Adrenal gland (tissue), 9 donors: ENCODE measurements at regions not wholly inside any gene's neighbourhood (a gene's known extent, or its start where the extent isn't known, plus 50 kb on each side); places are given as distances from the start of the nearest gene placed in this dataset.

Experiments used
- DNase-seq, 7 donors: peaks; one replicate each; pipeline ENCODE4 v3.0.0-alpha.2; 2019 to 2020
- H3K27ac ChIP-seq, 5 donors: fragments of 200-600 bp; sonication (generic) in 4 of 5; 1 replicate in 3 of 5; 2 replicates in 2 of 5; pipeline versions ENCODE4 v1.5.1 to v1.8.0; 2016 to 2020; ENCODE audit warnings: mild to moderate bottlenecking in 1 of 5
- H3K27me3 ChIP-seq: fragments of 200-600 bp; 2 replicates; pipeline ENCODE4 v1.8.0; 2021
- H3K36me3 ChIP-seq, 2 donors: fragments of 200-600 bp; replicated peaks in 1 of 2; 1 replicate in 1 of 2; 2 replicates in 1 of 2; pipeline versions ENCODE4 v1.5.1 to v1.8.0; 2018 to 2022
- H3K4me1 ChIP-seq, 2 donors: fragments of 200-600 bp; replicated peaks in 1 of 2; 1 replicate in 1 of 2; 2 replicates in 1 of 2; pipeline versions ENCODE4 v1.5.1 to v1.8.0; 2018 to 2021
- H3K4me3 ChIP-seq, 4 donors: fragments of 200-600 bp; sonication (generic) in 3 of 4; one replicate each; pipeline ENCODE4 v1.5.1; 2016 to 2018
- H3K9me3 ChIP-seq, 3 donors: fragments of 200-600 bp; sonication (generic) in 1 of 3; replicated peaks in 1 of 3; 1 replicate in 2 of 3; 2 replicates in 1 of 3; pipeline versions ENCODE4 v1.5.1 to v1.8.0; 2016 to 2021
- CTCF ChIP-seq, 6 experiments: fragments of 450-650 bp in 4 of 6; fragments of 200-600 bp in 2 of 6; sonication (generic) in 1 of 6; IDR thresholded peaks; 1 replicate in 5 of 6; 2 replicates in 1 of 6; pipeline versions ENCODE4 v1.5.1 to v1.8.0; 2016 to 2021; ENCODE audit warnings: antibody characterized with exemption in 6 of 6, mild to moderate bottlenecking in 2 of 6, moderate library complexity in 1 of 6
- POLR2A ChIP-seq, 2 donors: fragments of 450-650 bp; IDR thresholded peaks; one replicate each; pipeline ENCODE4 v1.6.1; 2017; ENCODE audit warnings: antibody characterized with exemption in 2 of 2, mild to moderate bottlenecking in 2 of 2, moderate library complexity in 1 of 2
- WGBS, 4 donors: extraction: QIAGEN DNeasy Blood & Tissue Kit in 2 of 4; methylation state at CpG; one replicate each; pipeline versions ENCODE4 v1.1.5 to v1.1.7; 2013 to 2017; 5-methylcytosine and 5-hydroxymethylcytosine counted together
- intact Hi-C, 2 donors: fragments of 100-400 bp; cut with DNase I; formaldehyde crosslinking; loops; one replicate each; pipeline versions ENCODE4 v1.14.1 to v1.15.0; 2022 to 2023
- donor health status: healthy with polysubstance abuse.
- donor health status: Bipolar disorder and iron deficiency.
- donor health status: DM: yes; HTN: yes; CAD: no.
- donor health status: DM: no; HTN: no; CAD: no.
- donor health status: DM: no; HTN: no; CAD: no.

- H3K4me3 ChIP-seq = no peak overlapping the region
- no peaks in the 10 kb centered on the region for H3K36me3 ChIP-seq
- H3K9me3 ChIP-seq = no peaks in the 10 kb centered on the region
- intact Hi-C loops = no loop called here
- no peaks in the 10 kb centered on the region for H3K4me1 ChIP-seq
- 73 to 77% (median 75%) methylated on average over 5 of the region's 5 CpGs for WGBS, 4 donors
- H3K27me3 ChIP-seq = no peaks in the 10 kb centered on the region
- no peak overlapping the region for H3K27ac ChIP-seq
- TF ChIP-seq POLR2A (IDR thresholded peaks at IDR 0.05) = no peak
- TF ChIP-seq CTCF (IDR thresholded peaks at IDR 0.05) = no peak
- DNase-seq = no peak
These were observed 152.4 kb downstream of the IRX5 start for GRCh38 chr16:55083052-55083451.

GRCh38 chr16:55088098-55088497 lies 157.4 kb downstream of the IRX5 start:
- Histone ChIP-seq H3K9me3 (no peaks in the 10 kb centered on the region), H3K36me3 (no peaks in the 10 kb centered on the region), H3K27ac (no peak overlapping the region), H3K4me3 (no peak overlapping the region), H3K4me1 (no peaks in the 10 kb centered on the region), H3K27me3 (no peaks in the 10 kb centered on the region)
- no peak for TF ChIP-seq CTCF (IDR thresholded peaks at IDR 0.05)
- no peak for TF ChIP-seq POLR2A (IDR thresholded peaks at IDR 0.05)
- WGBS, 4 donors = 83 to 94% (median 91%) methylated on average over 1 to 2 of the region's 2 CpGs
- DNase-seq = no peak
- intact Hi-C loops = no loop called here

- no peaks in the 10 kb centered on the region for H3K9me3 ChIP-seq
- H3K36me3 ChIP-seq = no peaks in the 10 kb centered on the region
- H3K27ac ChIP-seq = no peak overlapping the region
- TF ChIP-seq POLR2A (IDR thresholded peaks at IDR 0.05) (no peak), CTCF (IDR thresholded peaks at IDR 0.05) (no peak)
- no peak overlapping the region for H3K4me3 ChIP-seq
- intact Hi-C loops = no loop called here
- DNase-seq = no peak
- H3K27me3 ChIP-seq = no peaks in the 10 kb centered on the region
- 91 to 95% (median 92%) methylated on average over 4 of the region's 4 CpGs for WGBS, 4 donors
- no peaks in the 10 kb centered on the region for H3K4me1 ChIP-seq
These were observed 158.9 kb downstream of the IRX5 start for GRCh38 chr16:55089600-55089999.

- TF ChIP-seq POLR2A (IDR thresholded peaks at IDR 0.05) = no peak
- no peak for TF ChIP-seq CTCF (IDR thresholded peaks at IDR 0.05)
- no peaks in the 10 kb centered on the region for H3K9me3 ChIP-seq
- H3K27ac ChIP-seq = no peak overlapping the region
- no peaks in the 10 kb centered on the region for H3K36me3 ChIP-seq
- H3K4me1 ChIP-seq = no peaks in the 10 kb centered on the region
- 62 to 69% (median 67%) methylated on average over 12 to 24 of the region's 24 CpGs for WGBS, 4 donors
- intact Hi-C loops = no loop called here
- DNase-seq = no peak
- no peak overlapping the region for H3K4me3 ChIP-seq
- H3K27me3 ChIP-seq = no peaks in the 10 kb centered on the region
These were observed 160.7 kb downstream of the IRX5 start for GRCh38 chr16:55091213-55091870.
